NCI-H526 (cell line): ENCODE measurements at regions not wholly inside any gene's neighbourhood (a gene's known extent, or its start where the extent isn't known, plus 50 kb on each side); places are given as distances from the start of the nearest gene placed in this dataset.
A peak's percentile ranks its signal among the peaks of the same experiment; 100 is the strongest.
"Not testable (repeated sequence)": the region's sequence is repeated elsewhere in the genome, so short reads cannot be mapped to it uniquely, and the experiment has no call there.

Experiments used
- DNase-seq, 2 experiments: peaks; one replicate each; lab custom pipeline; 2025; lab: John Stamatoyannopoulos, UW

DNA sequence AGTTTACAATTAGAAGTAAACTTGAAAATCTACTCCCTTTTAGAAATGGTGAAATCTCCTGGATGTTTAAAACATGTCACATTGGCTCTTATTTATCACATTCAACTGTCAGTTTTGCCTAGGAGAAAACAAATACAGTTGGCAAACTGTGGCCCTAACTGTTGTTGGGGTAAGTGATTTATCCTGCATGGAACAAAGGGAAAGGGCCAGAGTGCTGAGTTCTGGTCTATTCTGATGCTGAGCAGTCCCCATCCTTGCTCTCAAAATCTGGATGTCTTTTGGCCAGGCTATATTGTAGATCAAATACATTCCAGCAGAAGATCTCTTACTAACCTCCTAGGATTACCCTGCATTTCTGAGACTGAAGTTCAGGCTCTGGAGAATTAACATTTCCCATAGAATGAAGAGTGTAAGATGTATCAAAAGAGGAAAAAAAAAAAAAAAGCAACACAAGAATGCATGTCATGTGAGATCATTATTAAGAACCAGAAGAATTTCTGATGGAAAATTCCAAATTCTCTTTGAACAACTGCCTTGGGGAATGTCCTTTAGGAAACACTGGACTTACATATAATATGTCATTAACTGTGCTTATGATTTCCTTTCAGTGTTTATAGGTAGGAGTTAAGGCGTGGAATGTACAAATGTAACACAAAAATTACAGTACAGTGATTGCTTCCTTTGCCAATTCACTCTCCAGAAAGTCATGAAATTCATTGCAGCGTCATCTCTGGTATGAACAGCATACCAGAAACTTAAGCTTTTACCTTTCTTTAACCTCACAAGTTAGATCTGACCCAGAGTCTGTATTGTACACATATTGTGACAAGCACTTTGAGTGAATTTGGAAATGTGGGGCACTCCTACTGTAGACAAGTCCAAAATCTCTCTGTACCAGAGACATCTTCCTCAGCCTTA lies 1012.5 kb upstream of the LCORL start:
- DNase-seq, result no peak

GRCh38 chr4:19030536-19030935 lies 1009.0 kb upstream of the LCORL start:
- no peak for DNase-seq

DNA sequence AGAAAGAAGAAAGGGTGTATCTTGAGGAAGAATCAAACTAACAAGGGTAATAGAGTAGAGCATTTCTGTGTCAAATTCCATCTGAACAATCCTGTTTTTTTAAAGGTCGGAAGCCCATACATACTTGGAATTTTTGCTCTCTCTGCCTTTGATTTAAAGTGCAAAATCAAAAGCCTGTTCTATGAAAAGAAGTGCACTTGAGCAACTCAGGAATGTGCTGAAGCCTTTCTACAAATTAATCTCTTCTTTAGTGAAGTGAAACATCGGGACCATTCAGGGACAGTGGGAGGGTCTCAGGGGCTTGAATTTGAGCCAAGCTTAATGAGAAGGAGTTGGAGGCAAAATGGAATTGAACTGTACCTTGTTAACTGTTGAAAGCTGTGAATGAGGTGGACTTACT lies 1008.5 kb upstream of the LCORL start:
- DNase-seq, result no peak

DNA sequence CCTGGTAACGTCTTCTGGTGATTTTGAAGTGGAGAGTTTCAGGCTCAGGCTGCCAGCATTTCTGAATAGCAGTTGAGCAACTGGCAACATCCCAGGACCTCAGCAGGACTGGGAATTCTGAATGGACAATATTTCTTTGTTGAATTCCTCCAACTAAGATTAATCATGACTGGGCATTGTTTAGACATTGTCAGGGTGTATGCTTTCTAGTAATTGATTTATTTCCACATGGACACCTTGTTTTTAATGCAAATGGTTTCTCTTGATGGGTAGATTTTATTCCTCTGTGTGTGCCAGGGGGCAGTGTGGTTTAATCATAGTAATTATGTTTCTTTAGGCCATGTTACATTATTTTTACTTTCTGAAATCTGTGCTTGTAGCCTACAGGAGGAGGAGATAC lies 1004.7 kb upstream of the LCORL start:
- peak in 1 of 2 experiments; percentile 0 for DNase-seq

DNA sequence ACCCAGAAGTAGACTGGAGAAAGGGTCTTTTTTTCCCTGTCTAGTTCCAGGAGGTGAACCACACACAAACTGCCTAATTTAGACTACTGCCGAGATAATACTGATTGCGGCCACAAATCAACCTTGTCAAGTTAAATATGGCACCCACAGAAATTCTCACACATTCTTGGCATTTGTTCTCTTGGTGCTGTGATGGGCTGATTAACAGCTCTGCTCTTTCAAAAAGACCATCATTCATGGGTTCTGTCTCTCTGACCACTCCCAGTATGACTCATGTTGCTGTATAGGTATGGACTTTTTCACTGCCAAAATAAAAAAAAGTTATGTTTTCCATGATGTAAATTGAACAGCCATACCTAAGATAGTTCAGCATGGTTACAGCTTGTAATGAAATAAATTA lies 1003.5 kb upstream of the LCORL start:
- DNase-seq, result no peak

DNA sequence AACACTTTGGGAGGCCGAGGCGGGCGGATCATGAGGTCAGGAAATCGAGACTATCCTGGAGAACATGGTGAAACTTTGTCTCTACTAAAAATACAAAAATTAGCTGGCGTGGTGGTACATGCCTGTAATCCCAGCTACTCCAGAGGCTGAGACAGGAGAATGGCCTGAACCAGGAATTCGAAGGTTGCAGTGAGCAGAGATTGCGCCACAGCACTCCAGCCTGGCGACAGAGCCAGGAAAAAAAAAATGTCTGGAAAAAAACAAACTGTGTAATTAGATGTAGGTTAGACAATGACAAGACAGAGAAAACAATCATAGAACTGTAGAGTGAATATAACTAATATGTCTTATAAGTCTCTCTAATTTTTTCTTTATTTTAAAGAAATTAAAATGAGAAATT lies 1002.5 kb upstream of the LCORL start:
- no peak for DNase-seq

GRCh38 chr4:19021617-19022016 lies 1000.1 kb upstream of the LCORL start:
- DNase-seq, result no peak

DNA sequence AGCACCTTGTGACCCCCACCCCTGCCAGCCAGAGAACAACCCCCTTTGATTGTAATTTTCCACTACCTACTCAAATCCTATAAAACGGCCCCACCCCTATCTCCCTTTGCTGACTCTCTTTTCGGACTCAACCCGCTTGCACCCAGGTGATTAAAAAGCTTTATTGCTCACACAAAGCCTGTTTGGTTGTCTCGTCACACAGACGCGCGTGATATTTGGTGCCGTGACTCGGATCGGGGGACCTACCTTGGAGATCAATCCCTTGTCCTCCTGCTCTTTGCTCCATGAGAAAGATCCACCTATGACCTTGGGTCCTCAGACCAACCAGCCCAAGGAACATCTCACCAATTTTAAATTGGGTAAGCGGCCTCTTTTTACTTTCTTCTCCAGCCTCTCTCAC lies 995.0 kb upstream of the LCORL start:
- DNase-seq, result not testable (repeated sequence)

- DNase-seq, result no peak
These were observed 993.0 kb upstream of the LCORL start for GRCh38 chr4:19014594-19014993.

- no peak for DNase-seq
These were observed 989.2 kb upstream of the LCORL start for GRCh38 chr4:19010761-19011160.

DNA sequence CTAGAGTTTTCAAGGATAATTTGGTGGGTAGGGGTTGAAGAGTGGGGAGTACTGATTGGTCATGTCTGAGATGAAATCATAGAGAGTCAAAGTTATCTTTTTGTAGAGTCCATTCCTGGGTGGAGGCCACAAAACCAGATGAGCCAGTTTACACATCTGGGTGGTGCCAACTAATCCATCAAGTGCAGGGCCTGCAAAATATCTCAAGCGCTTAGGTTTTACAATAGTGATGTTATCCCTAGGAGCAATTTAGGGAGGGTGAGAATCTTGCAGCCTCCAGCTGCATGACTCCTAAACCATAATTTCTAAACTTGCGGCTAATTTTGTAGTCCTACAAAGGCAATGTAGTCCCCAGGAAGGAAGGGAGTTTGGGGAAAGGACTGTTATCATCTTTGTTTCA lies 988.3 kb upstream of the LCORL start:
- DNase-seq, result no peak

DNA sequence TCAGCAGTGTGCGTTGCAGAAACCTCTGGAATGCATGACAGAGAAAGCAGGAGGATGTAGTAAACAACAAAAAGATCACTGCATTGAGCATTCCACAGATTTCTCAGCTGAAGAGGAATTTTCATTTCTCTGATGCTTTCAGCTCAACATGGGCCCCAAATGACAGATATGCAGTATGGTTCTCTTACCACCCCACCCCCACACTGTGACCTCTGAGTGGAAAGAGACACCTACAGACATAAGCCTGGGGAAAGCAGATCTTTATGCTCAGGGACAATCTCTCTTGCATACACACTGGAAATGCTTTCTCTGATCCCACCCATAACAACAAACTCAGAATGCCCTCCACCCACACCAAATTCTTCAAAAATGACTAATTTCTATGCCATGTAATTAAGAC lies 983.7 kb upstream of the LCORL start:
- DNase-seq, result no peak

DNA sequence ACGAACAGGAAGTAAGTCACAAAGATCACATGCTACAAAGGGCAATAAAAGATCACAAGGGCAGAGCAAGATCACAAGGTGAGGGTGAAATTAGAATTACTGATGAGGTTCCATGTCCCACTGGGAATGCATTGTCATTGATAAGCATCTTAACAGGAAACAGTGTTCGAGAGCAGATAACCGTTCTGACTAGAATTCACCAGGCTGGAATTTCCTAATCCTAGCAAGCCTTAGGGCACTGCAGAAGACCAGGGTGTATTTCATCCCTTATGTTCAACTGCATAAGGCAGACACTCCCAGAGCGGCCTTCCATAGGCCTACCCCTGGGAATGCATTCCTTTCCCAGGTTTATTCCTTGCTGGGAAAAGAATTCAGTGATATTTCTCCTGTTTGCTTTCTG lies 980.6 kb upstream of the LCORL start:
- DNase-seq, result no peak

- DNase-seq, result no peak
These were observed 978.0 kb upstream of the LCORL start for GRCh38 chr4:18999595-18999994.

DNA sequence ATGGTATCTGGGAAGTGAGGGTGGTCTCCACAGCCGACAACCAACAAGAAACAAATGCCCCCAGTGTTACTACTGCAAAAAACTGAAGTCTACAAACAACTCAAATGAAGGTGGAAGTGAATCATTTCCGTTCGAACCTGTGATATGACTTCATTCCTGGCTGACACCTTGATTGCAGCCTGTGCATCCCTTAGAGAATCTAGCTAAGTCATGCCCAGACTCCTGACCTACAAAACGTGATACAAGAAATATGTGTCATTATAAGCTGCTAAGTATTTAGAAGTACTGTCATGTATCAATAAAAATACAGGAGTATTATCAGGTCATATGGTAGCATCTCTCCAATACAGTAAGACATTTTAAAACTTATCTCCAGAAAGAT lies 959.7 kb upstream of the LCORL start:
- no peak for DNase-seq

DNA sequence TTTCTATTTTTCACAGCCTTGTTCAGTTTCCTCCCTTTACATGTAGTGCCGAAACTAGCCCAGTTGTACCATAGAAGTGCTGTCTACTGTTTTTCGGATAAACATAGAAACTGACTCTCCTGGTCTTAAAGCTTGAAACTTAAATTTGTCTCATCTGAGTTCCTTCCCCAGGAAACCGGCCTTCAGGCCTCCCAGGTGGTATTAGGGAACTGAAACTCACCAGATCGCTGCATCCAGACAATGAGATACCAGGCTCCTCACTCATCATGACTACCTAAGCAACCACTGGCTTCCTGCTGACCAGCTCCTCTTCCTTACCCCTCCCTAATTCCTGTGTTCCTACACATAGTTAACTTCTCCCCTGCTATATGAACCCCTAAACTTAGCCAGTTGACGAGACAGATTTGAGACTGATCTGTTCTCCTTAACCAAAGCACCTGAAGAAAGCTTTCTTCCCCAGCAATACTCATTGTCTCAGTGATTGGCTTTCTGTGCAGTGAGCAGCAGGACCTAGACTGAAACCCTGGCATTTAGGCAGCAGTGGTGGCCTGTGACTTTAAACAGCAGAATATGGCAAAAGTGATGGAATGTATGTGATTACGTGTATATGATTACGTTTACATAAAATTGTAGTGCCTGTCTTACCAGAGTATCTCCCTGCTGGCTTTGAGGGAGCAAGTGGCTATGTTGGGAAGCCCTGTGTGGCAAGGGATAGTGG lies 959.1 kb upstream of the LCORL start:
- DNase-seq, result no peak

GRCh38 chr4:18976884-18977283 lies 955.3 kb upstream of the LCORL start:
- DNase-seq, result no peak

GRCh38 chr4:18975916-18976808 lies 954.6 kb upstream of the LCORL start:
- no peak for DNase-seq

DNA sequence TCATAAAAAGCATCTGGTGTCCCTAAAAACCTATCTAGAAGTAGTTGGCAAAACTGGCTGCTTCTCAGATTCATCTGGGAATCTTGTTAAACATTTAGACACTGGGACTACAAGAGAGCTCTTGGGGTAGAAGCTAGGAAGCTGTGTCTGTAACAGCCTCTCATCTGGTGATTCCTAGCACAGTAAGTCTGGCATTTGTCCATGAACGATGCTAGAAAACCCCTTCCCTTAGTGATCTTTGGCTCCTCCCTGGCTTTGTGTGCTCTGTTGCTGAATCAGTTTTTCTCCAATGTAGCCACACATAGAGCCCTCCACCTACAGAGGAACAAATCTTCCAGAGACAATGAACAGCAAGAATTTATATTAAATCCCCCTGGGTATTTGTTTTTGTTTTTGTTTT lies 951.7 kb upstream of the LCORL start:
- DNase-seq, result no peak

GRCh38 chr4:18961879-18962278 lies 940.3 kb upstream of the LCORL start:
- no peak for DNase-seq

GRCh38 chr4:18961266-18961665 lies 939.7 kb upstream of the LCORL start:
- DNase-seq, result no peak

DNA sequence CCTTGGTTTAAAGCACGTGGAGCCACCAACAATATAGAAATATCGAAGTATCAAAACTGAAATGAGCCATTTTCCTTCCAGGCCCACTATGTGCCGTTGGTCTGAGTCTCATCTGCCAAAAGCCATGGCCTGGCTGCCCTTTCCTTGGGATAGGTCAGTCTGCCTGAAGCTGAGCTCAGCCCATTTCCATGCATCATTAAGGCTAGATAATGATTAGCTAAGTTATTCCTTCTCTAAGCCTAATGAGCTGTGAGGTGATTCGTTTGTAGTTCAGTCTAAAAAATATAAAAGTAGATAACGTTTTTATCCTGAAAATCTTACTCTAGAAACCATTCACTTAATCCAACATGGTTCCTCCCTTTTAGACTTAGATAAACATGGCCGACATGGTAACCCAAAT lies 936.2 kb upstream of the LCORL start:
- no peak for DNase-seq
